GM13977 (cell line): ENCODE measurements at regions not wholly inside any gene's neighbourhood (a gene's known extent, or its start where the extent isn't known, plus 50 kb on each side); places are given as distances from the start of the nearest gene placed in this dataset.

Experiments
- DNase-seq: peaks from one replicate; pipeline ENCODE4 v3.0.0; 2012; ENCODE audit warnings: low spot score
- in situ Hi-C: fragments of 300-500 bp; cut with MboI; formaldehyde crosslinking; loops from one replicate; pipeline ENCODE4 v1.12.0; 2022; ENCODE audit warnings: low sequenced_read_pairs, low pct_unique_long_range_greater_than_20kb, mixed read lengths, inconsistent platforms; ENCODE audit not compliant: unreplicated experiment
- TF ChIP-seq, protein P1 (sequence below): IDR thresholded peaks from 2 replicates; pipeline ENCODE4 v1.5.1; 2012; ENCODE audit warnings: mild to moderate bottlenecking, control low read depth; ENCODE audit not compliant: insufficient read depth; ENCODE audit errors: extremely low read depth, missing control alignments

DNA sequence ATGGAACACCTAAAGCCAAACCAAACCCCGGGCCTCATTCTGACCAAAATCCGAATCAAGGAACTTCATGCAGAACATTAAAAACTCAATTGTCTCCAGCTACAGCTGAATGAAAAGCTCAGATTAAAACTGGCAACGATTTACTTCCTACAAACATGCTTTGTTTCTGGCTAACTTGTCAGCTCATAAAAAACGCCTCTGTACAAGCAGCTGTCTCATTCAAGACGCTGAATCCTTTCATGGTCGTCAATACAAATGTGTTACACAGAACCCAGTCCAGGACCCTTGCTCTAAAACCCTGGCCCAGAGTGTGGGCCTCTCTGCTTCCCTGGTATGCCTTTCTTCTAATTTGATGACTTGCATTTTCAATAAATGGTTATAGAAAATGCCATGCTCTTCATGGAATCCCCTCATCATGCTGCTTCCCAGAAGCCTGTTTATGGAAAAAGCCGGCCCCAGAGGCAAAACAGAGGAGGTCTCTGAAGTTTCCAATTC is 183.1 kb downstream of the PHLDA1 start:
- DNase-seq, result no peak
- TF ChIP-seq, protein P1, sequence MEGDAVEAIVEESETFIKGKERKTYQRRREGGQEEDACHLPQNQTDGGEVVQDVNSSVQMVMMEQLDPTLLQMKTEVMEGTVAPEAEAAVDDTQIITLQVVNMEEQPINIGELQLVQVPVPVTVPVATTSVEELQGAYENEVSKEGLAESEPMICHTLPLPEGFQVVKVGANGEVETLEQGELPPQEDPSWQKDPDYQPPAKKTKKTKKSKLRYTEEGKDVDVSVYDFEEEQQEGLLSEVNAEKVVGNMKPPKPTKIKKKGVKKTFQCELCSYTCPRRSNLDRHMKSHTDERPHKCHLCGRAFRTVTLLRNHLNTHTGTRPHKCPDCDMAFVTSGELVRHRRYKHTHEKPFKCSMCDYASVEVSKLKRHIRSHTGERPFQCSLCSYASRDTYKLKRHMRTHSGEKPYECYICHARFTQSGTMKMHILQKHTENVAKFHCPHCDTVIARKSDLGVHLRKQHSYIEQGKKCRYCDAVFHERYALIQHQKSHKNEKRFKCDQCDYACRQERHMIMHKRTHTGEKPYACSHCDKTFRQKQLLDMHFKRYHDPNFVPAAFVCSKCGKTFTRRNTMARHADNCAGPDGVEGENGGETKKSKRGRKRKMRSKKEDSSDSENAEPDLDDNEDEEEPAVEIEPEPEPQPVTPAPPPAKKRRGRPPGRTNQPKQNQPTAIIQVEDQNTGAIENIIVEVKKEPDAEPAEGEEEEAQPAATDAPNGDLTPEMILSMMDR, result no peak
- in situ Hi-C loops, result no loop called here

DNA sequence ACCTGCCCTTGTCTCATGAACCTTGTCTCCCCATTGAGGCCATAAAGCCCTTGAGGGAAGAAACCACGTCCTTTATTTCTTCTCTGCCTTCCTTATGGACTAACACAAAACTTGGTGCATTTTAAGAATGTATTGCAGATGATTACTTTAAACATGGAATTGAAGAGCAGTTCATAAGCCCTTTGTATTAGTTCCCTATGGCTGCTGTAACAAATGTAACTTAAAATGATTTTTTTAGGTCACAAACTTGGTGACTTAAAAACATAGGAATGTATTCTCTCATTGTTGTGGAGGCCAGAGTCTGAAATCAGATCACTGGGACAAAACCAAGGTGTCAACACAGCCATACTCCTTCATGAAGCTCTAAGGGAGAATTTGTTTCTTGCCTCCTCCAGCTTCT is 185.5 kb downstream of the PHLDA1 start:
- DNase-seq, result no peak
- in situ Hi-C loops, result no loop called here
- TF ChIP-seq, protein P1, result no peak

DNA sequence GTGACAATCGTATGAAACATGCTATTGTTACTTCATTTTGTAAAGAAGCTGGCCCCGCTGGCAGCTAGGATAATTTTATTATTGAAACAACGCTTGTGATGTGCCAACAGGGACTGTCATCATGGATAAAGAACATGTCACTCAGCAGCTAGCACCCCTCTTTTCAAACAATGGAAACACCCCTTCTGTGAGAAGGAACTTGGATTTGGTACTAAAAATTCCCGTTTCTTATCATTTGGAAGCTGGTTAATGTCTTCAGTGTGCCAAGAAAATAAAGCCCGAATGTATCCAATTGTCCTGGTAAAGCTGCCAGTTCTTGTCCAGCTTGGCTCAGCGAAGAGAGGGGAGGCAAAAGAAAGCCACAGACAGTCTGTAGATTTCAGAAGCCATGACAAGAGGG is 186.6 kb downstream of the PHLDA1 start:
- no peak for DNase-seq

DNA sequence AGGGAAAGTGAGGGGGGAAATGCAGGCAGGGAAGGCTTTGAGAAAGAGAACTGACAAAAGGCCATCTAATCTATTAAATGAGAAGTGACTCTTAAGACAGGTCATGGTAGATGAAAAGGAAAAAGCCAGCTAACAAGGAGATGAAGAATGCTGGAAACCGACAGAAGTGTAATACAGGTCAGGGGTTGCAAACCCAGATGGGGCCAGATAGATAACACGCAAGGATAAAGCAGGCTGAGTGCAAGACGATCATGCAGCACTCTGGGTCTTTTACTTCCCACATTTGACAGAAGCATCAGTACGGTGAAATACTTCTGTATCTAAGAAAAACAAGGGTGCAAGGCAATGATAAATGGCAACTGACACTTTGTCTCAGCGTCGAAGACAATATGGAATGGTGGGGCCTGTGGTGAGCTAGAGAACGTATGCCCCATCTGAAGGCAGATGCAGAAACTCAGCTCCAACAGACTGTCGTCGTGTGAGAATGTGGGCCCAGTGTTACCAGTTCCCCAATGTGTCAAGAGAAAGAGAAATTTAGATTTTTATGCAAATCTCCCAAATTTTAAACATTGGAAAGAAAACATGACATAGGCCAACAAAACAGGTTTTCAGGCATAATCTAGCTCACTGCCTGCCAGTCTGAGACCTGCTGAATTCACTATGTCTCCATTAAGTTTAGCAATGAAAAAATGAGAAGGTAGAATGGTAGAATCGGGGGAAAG is 187.4 kb downstream of the PHLDA1 start:
- TF ChIP-seq, protein P1, result no peak
- in situ Hi-C loops, result no loop called here
- DNase-seq, result no peak

More for the DNA sequence above, 186.6 kb downstream of the PHLDA1 start:
- in situ Hi-C loops, result no loop called here
- TF ChIP-seq, protein P1, result no peak

DNA sequence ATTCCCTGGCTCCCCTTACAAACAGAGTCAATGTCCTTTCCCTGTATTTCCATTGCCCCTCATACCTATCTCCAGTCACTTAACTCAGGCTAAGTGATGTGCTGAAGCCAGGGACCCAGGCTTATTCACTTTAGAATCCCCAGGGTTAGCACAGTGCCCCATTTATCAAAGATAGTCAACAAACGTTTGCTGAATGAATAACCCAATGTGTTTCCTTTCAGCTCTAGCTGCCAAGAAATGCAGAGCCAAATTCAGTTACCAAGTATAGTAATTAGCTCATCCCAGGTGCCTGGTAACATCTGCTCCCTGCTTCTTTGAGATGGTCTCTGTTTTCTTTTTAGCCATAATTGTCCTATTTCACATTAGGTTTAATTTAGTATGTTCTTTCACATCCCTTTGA is 189.5 kb downstream of the PHLDA1 start:
- in situ Hi-C loops, result no loop called here
- no peak for DNase-seq
- TF ChIP-seq, protein P1, result no peak

DNA sequence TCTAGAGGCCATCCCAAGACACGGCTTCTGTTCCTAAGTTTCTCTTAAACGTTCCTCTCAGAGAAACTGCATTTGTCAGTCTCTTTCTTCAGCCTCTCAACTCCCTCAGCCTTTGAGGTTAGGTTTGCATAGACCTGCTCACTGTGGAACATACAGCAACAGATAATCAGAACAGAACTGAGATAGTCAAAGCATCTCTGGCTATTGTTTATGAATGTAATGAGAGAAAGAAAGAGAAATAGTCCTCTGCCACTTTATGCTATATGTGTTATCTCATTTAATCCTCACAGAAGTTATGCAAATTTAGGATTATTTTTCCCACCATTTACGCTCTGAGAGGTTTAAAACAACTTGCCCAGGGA is 190.6 kb downstream of the PHLDA1 start:
- no peak for DNase-seq
- TF ChIP-seq, protein P1, result no peak
- in situ Hi-C loops, result no loop called here
